KG1 (cell line): ENCODE measurements at regions not wholly inside any gene's neighbourhood (a gene's known extent, or its start where the extent isn't known, plus 50 kb on each side); places are given as distances from the start of the nearest gene placed in this dataset.
"Not testable (repeated sequence)": the region's sequence is repeated elsewhere in the genome, so short reads cannot be mapped to it uniquely, and the experiment has no call there.

Source experiments
- DNase-seq: peaks from one replicate; lab custom pipeline; 2025; lab: John Stamatoyannopoulos, UW

GRCh38 chr22:33971561-33971961 lies 51.3 kb upstream of the LARGE1 start:
- no peak for DNase-seq

GRCh38 chr22:33975841-33976240 lies 55.6 kb upstream of the LARGE1 start:
- no peak for DNase-seq

- DNase-seq: no peak
Measured at GRCh38 chr22:33983558-33983957, 63.3 kb upstream of the LARGE1 start.

GRCh38 chr22:33984211-33984610 lies 63.9 kb upstream of the LARGE1 start:
- DNase-seq: no peak

- DNase-seq: no peak
Measured at GRCh38 chr22:33984656-33985285, 64.5 kb upstream of the LARGE1 start.

GRCh38 chr22:33985506-33985905 lies 65.2 kb upstream of the LARGE1 start:
- no peak for DNase-seq

- DNase-seq: no peak
Measured at GRCh38 chr22:33986167-33986771, 66.0 kb upstream of the LARGE1 start.

- no peak for DNase-seq
Measured at GRCh38 chr22:33986954-33987353, 66.7 kb upstream of the LARGE1 start.

- not testable (repeated sequence) for DNase-seq
Measured at GRCh38 chr22:33989263-33989662, 69.0 kb upstream of the LARGE1 start.

GRCh38 chr22:33991620-33992019 lies 71.3 kb upstream of the LARGE1 start:
- no peak for DNase-seq

- no peak for DNase-seq
Measured at GRCh38 chr22:33996824-33997223, 76.5 kb upstream of the LARGE1 start.

- DNase-seq: no peak
Measured at GRCh38 chr22:34000879-34001526, 80.7 kb upstream of the LARGE1 start.

- DNase-seq: no peak
Measured at GRCh38 chr22:34001701-34002466, 81.6 kb upstream of the LARGE1 start.

- no peak for DNase-seq
Measured at GRCh38 chr22:34004058-34004457, 83.8 kb upstream of the LARGE1 start.

- DNase-seq: no peak
Measured at GRCh38 chr22:34010259-34010658, 90.0 kb upstream of the LARGE1 start.

- no peak for DNase-seq
Measured at GRCh38 chr22:34015642-34016041, 95.4 kb upstream of the LARGE1 start.

GRCh38 chr22:34017205-34017604 lies 96.9 kb upstream of the LARGE1 start:
- no peak for DNase-seq

GRCh38 chr22:34019190-34019845 lies 99.0 kb upstream of the LARGE1 start:
- no peak for DNase-seq

GRCh38 chr22:34035209-34035608 lies 114.9 kb upstream of the LARGE1 start:
- DNase-seq: no peak

GRCh38 chr22:34036931-34037330 lies 116.7 kb upstream of the LARGE1 start:
- no peak for DNase-seq

- DNase-seq: no peak
Measured at GRCh38 chr22:34038801-34039555, 118.7 kb upstream of the LARGE1 start.

GRCh38 chr22:34045311-34045710 lies 125.0 kb upstream of the LARGE1 start:
- DNase-seq: no peak
